GM19023 (cell line): ENCODE measurements at regions not wholly inside any gene's neighbourhood (a gene's known extent, or its start where the extent isn't known, plus 50 kb on each side); places are given as distances from the start of the nearest gene placed in this dataset.

Source experiments
- ATAC-seq: cut with Tn5 transposase; IDR thresholded peaks from one replicate; pipeline ENCODE4 v1.9.1; 2021; ENCODE audit warnings: mild to moderate bottlenecking, moderate library complexity; ENCODE audit not compliant: unreplicated experiment

DNA sequence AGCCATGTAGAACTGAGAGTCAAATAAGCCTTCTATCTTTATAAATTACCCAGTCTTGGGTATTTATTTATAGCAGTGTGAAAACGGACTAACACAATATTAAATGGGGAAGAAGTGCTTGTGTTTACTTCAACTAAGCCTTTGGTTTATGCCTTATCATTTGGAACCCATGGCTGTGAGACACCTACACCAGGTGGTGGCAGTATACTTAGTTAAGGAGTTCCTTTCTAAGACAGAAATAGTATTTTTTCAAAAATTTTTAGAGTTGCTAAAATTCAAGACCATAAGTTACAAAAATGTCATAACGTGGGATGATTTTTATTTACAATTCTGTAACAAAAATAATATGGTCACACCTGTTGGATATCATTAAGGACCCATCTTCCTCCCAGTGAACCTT lies 354.5 kb upstream of the SOX14 start:
- no peak for ATAC-seq

DNA sequence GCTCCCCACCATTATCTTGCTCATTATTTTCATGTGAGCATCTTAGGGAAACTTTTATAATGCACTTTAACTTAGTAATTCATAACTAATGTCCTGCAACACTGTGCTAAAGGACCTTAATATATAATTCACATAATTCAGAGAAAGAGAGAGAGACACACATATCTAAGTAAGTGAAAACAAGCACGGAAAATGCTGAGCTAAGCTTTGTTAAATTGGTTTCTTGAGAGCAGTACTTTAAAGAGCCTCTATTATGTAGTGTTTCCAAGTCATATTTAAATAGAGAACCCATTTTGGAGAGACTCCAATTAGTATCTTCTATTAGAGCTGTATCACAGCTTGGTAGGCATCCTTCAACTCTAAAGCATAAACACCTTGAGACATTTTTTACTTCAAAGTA lies 354.1 kb upstream of the SOX14 start:
- ATAC-seq = no peak

DNA sequence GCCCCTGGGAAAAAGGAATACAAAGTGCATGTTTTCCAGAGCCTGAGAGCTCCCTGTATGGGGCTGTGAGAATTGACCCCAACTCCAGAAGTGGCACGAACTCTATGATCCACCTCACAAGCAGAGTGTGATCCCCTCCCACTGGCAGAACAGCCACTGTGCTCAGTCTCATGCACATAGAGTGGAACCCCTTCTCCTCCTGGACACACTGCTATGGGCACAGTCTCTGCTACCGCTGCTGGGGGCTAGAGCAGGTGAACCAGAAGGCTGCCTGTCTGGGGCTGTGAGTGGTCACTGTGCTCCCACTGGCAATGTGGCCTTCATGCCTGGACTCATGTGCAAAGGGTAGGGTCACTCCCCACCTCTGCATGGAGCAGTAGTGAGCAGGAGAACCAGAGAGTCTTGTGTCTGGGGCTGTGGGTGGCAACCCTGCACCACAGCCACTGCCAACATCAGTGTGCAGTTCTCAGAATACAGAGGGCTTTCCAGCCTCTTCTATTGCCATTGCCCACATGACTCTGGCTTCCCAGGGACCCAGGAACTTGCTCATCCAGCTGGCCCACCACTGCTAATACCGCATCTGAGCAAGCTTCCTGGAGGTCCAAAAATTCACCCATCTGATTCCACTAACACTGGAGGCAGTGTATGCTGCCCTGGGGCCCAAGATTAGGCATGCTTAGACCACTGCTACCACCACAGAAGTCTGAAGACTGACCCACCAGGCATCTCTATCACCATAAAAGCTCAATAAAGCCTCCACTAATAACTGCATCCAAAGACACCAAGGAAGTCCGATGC lies 343.7 kb upstream of the SOX14 start:
- ATAC-seq = no peak

DNA sequence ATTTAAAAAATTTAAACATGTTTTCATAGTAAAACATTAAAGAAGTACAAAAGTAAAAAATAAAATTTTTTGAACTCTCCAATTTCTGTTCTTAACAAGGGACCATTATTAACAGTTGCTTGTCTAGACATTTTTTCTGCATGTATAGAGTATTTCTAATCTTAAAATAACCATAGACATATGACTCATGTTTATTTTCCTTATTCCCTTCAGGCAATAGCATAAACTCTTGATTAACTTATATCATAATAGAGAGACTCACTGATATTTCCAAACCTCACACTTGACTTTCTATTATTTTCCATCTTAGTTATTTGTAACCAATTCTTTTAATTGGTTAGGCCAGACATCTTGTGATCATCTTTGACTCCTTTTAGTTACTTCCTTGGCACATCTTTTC lies 325.6 kb upstream of the SOX14 start:
- no peak for ATAC-seq

DNA sequence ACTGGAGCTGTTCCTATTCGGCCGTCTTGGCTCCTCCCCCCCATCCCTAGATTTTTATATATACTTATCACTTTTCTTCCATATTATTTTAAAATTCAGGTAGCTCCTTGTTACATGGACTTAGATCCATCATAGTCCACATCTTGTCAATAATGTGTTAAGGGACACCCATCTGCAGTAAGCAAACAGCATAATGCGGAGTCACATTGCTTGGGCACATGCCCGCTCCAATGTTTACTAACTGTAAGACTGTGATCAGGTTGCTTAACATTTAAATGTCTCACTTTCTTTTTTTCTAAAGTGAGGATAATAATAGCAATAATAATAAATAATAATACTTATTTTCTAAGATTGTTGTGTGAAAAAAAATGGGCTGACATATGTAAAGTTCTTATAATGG lies 303.2 kb upstream of the SOX14 start:
- no peak for ATAC-seq

DNA sequence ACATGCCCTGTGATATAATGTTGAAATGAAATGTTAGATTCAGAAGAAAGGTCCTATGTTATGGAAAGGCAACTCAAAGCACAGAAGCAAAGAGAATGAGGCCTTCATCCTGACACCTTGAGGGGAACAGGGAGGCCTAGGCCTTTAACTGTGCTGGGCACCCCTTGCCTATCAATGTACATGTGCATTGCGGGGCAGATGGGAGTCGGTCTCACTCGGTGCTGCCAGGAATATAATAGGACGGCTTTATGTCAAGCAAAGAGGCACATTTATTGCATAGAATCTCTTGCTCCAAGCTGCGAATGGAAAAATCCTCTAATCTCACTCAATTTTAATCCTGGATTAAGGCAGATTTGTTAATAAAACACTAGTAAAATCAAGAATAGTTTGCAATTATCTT lies 301.0 kb upstream of the SOX14 start:
- no peak for ATAC-seq

DNA sequence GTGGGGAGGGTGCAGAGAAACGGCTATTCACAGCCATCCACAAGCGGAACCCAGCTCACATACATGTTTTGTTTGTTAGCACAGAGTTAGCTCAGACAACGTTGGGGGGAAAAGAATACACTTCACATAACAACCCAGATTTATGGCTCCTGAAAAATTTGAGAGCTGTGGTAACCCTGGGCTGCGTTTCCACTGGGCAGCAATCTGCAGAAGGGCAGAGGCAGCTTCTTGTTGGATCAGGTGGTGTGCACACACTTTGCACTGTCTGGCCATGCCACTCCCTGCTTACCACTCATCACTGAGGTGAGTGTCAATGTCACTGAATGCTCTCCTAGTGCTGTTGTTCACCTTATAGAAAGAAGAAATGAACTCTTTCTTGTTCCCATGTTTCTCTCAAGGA lies 299.8 kb upstream of the SOX14 start:
- ATAC-seq = no peak

DNA sequence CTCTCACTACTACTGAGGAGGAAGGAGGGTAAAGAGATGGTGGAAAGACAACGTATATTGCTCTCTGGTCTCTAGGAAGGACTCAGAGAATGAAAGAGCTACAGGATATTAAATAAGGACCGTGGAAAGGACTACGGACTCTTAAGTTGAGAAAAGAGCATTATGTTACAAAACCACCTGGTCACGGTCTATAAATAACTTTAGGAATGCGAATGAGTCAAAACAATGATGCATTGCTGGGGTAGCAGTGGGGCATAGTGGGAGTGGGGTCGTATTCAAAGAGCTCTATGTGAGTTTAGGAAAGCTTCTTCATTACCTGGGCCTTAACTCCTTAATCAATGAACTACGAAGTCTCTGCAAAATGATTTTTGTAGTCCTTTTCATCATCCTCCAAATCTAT lies 295.7 kb upstream of the SOX14 start:
- no peak for ATAC-seq

DNA sequence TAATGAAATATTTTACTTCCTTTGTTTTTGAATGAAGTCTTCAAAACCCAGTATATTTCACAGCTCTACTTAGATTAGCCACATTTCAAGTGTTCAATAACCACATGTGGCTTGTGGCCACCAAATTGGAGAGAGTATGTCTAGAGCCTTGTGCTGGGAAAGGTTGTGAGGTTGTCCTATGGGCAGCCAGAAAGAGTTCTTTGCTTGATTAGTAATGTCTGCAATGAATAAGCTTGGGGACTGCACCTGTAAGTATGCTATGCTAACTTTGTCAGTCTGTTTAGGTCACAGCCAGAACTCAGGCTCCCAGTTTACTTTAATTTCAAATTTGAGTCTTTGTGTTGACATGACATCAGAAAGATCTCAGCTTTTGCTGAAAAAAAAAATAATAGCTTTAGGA lies 294.9 kb upstream of the SOX14 start:
- no peak for ATAC-seq

DNA sequence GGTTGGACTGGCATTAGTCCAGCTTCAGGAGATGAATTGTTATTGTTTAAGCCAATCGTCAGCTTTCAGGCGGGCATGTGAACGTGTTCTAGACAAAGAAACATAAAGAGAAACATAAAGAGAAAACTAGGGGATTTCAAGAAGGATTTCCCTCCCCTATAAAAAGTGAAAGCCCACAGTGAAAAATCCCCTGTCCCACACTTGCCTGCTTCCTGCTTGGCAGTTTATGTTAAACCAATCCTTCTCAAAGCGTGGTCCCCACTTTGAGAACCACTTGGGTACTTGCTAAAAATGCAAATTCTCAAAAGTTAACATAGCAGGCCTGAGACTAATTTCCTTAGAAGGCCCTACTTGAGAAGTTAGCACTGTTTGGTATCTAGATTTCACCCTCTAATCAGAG lies 293.0 kb upstream of the SOX14 start:
- ATAC-seq = no peak

DNA sequence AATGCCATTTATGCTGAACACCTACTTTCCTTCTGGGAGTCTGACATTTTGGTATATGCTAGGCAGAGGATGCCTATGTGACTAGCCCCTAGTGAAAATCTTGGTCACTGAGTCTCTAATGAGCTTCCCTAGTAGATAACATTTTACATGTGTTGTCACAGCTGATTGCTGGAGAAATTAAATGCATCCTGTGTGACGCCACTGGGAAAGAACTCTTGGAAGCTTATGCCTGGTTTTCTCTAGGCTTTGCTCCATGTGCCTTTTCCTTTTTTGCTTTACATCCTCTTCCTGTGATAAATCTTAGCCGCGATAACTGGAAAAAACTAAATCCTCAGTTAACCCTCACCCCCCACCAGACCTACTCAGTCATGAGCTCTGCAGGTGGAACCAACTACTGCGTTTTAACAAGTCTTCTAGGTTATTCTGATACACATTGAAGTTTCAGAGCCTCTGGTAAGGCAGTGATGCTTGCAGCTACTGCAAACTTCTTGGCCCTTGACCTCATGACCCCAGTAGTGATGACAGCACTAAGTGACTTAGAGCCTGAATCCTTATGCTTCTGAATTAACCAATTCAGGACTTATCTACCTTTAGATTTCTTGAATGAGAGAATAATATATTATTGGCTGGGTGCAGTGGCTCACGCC lies 292.4 kb upstream of the SOX14 start:
- no peak for ATAC-seq

DNA sequence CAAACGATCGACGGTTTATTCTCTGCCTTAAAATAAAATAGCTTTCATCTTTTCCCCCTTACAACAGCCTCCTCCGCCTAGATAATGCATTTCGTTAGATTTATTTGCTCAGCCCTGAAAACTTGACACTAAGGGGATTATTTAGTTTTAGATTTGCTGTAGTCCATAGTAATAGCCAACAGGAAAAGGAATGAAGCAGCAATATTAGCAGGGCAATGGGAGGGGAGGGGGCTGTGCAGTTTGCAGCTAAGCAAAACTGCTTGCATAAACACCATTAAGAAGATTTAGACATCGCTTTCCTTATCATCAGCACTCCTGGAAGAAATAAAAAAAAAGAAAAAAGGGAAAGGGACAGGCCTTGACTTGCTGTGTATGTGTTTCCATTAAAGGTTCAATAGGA lies 286.5 kb upstream of the SOX14 start:
- no peak for ATAC-seq

DNA sequence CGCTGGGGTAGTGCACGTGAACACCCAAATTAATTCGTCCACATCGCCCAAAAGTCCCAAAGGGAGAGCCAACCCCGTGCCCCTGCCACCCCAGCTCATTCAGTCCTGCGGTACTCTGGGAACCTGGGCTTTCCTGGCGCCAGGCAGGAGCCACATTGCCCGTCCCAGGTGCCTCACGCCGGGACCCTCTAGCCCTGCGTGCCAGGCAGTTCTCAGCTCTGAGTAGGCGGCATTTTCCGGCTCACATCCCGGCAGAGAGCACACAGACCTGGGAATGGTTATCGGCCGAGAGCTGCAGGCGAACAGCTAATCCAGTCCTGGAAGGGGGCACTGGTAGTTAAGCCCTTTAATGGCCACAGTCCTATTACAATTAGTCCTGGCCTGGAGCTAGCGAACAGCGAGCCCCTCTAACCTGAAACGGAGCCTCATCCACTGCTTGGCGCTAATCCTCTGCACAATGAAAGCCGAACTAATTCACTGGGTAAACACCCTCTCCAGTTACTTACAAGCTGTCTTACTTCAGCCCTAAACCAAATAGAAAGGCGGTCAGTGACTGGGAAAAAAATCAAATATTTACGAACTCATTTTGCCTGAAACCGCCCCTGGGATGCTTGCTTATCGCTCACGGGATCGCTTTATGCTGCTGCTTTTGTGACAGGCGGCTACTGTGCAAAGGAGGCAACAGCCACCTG lies 254.6 kb upstream of the SOX14 start:
- ATAC-seq = no peak

DNA sequence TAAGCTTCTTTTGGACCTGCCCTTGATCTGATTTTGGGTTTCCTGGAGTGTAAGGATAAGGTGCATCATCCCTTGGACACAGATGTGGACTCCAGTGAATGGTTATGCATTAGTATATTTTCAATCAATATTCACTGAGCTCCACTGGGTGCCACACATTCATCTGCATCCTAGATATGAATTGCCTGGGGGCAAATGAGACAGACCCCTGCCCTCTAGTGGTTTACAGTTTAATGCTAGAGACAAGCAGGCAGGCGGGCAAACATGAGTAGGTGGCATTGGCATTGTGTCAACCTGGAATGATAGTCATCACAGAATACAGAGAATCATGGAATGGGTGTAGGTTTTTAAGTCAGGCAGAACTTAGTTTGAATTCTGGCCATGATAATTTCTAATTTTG lies 252.5 kb upstream of the SOX14 start:
- ATAC-seq = no peak

DNA sequence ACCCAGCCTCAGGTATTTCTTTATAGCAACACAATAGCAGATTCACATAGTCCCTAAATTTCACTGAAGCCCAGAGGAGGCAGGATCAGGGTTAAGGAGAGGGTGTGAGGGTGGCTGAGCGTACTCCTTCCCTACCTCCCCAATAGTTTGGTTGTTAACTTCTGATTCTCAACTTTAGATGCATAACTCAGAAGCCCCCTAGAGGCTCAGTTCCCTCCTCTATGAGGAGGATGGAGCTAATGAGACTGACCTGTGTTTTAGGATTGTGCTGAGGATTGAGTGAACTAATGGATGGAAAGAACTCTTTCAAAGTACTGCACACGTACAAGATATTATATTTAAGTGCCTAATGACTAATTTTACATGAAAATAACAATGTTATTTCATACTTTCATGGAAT lies 249.3 kb upstream of the SOX14 start:
- no peak for ATAC-seq

DNA sequence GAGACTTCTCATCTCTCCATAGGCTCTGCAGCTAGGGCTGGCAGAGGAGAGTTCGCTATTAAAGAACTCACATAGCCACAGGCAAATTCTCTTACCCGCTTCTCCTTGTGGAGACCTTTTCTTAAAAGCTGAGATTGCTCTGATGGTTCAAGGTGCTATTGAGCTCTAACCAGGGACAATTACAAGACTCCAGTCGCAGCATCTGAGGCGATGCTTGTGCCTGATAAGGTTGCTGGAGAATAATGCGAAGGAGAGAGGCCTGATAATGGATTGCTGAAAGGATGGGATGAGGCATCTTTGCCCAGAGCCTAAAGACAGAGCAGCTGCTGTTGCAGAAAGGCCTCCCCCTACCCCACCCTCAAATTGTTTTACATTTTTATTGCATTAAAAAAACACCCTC lies 244.5 kb upstream of the SOX14 start:
- no peak for ATAC-seq

DNA sequence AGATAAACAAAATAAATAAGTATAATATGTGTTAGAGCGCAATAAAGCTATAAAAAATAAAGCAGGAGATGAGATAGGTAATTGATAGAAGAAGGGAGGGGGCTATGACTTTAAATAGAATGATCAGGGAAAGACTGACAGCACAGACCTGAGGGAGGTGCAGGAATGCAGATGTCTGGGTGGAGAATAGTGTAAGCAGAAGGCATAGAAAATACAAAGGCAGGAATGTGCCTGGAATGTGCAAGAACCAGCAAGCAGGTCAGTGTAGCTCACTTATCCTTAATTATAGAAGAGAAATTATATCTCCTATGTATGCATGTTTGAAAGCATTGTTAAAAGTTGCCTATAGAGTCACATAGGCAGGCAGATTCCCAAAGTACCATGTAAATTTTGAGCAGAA lies 239.4 kb upstream of the SOX14 start:
- ATAC-seq = no peak

DNA sequence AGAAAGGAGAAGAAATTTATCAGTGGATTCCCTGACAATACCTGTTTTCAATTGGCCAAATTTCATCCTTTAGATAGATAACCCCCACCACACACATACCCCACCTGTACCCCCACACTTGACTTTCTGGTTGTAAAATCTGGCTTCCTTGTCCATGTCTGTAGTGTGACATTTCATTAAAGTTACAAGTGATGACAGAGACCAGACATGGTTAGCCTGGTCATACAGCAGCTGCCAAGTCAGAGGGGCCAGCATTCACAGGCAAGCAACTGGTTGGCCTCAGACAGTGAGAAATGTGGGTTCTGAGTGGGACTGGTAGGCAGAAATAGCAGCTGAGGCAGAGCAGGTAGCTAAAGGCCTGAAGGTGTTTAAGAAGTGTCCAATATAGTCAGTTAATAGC lies 238.6 kb upstream of the SOX14 start:
- ATAC-seq = no peak

DNA sequence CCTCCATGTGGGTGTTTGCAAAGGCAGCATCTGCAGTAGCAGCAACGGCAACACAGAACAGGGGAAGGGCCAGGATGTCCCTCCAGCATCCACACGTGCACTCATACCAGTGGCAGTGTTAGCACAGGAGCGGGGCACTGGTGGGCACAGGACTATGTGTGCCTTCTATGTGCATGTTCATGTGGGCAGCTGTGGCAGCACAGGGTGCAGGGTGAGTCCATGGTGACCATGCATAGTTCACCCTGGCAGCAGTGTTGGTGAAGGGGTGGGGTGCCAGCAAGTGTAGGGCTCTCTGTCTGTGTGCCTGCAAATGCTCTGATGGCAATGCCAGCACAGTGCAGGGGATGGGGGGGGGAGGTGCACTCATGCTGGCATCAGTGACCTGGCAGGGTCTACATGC lies 222.1 kb upstream of the SOX14 start:
- ATAC-seq = no peak

DNA sequence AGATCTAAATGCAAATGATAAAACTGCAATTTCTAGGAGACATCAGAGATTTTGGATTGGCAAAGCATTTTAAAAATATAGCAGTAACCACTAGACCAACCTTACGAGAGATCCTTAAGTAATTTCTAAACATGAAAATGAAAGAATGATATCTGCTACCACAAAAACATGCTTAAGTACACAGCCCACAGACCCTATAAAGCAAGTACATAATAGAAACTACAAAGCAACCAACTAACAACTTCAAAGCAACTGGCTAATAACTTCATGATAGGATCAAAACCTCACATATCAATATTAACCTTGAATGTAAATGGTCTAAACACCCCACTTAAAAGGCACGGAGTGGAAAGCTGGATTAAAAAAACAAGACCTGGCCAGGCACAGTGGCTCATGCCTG lies 209.9 kb upstream of the SOX14 start:
- no peak for ATAC-seq

DNA sequence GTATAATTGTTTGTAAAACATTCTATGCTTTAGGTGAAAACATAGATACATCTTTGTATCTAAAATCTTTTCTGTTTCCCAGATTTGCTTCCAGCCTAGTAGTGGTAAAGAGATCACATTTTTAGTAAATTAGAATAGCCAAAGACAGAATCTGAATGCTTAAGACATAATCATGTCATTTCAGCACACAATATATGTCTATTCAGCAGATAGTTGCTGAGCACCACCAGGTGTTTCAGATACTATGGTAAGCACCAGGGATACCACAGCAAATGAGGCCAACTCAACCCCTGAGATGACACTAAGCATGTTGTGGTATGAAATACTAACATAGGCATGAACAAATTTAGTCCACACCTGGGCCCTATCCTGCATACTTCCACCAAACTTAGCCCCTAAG lies 195.2 kb upstream of the SOX14 start:
- ATAC-seq = no peak

DNA sequence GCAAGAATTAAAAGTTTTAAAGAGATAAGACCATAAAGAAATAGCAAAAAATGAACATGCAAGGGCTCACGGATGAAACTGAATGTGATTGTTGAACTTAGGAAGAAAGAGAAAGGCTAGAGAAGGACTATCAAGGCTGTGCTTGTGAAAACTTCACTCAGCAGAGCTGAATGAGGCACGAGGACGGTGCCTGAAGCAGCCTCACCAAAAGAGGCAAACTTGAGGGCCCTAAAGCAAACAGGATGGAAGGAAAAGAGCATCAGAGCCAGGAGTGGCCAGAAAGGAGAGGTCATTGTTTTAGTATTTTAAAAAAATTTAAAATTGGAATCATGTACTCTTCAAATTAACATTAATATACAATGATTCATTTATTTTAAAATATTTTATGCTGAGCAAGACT lies 191.2 kb upstream of the SOX14 start:
- ATAC-seq = no peak
